ENCODE measurements at regions not wholly inside any gene's neighbourhood (a gene's known extent, or its start where the extent isn't known, plus 50 kb on each side); places are given as distances from the start of the nearest gene placed in this dataset.

DNA sequence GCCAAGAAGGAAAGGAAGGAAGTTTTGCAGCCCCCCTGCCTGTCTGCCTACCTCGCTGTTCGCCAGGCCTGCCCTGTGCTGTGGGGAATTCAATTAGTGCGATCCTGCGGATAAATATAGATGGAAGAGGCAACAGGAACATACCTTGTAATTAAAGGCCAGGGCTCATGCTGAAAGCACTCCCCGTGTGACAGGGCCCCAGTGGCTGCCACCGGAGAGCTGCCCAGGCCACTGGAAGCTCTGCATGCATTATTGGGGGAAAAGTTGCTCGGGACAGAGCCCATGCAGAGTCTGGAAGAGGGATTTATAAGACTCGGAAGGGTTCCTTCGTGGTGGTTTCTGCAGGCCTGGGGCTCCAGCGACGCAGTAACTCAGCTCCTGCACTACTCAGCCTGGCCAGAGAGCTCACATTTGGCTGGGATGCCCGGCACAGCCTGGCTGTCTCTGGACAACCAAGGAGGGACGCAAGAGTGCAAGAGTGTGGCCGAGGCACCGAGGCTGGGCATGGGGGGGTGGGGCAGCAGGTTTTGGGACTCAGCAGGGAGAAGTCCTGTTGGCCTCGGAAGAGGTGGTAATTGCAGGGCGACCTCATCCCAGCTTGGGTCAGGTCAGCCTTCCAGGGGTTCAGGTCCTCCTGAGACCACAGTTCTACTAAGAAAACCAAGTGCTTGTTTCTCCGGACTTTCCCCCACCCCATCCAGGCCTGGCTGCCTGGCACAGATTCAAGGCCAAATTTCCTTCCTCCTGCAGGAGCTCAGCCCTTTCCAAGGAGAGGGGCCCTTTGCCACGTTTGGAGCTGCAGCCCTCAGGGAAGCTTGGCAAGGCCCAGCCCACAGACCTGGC lies 68.1 kb upstream of the GGTA1 start:
- CTCF ChIA-PET, result interaction anchor here (0.5 kb wide), 1 partner anchor 703 kb away, joined by 3 read pairs; no protein-coding TSS in a partner anchor
- no peak for DNase-seq
- Histone ChIP-seq H2AFZ (no peak overlapping the region), H3K27me3 (ENCODE audit: insufficient read depth, low read depth) (no peaks in the 10 kb centered on the region; the same call in 1 of the 2 replicates), H3K79me2 (ENCODE audit: low read depth) (no peaks in the 10 kb centered on the region), H3K4me3 (no peak overlapping the region), H3K4me1 (replicated peaks; ENCODE audit: insufficient read depth) (peaks cover 15% of the 10 kb centered on the region), H3K36me3 (ENCODE audit: low read depth) (no peaks in the 10 kb centered on the region), H3K9me3 (ENCODE audit: insufficient read depth, low read depth) (no peaks in the 10 kb centered on the region), H3K9me2 (ENCODE audit: insufficient read depth) (no peaks in the 10 kb centered on the region), H3F3A (ENCODE audit: insufficient read depth, low read depth) (peaks cover 25% of the 10 kb centered on the region), H3K4me2 (no peak overlapping the region), H4K20me1 (ENCODE audit: insufficient read depth) (no peaks in the 10 kb centered on the region), H3K27ac (no peak overlapping the region)
- BruUV-seq (replicated peaks), result no TSS peak
- POLR2A ChIA-PET (ENCODE audit: unreplicated experiment), result interaction anchor here (0.8 kb wide), 1 partner anchor 380 kb away, joined by 7 read pairs; no protein-coding TSS in a partner anchor
- intact Hi-C loops (cut with micrococcal nuclease; ENCODE audit: unreplicated experiment), result no loop called here
- TF ChIP-seq CTCF (conservative IDR thresholded peaks at IDR 0.05), result no peak
- TF ChIP-seq EZH2 (IDR thresholded peaks at IDR 0.05; ENCODE audit: low read depth), result no peak

DNA sequence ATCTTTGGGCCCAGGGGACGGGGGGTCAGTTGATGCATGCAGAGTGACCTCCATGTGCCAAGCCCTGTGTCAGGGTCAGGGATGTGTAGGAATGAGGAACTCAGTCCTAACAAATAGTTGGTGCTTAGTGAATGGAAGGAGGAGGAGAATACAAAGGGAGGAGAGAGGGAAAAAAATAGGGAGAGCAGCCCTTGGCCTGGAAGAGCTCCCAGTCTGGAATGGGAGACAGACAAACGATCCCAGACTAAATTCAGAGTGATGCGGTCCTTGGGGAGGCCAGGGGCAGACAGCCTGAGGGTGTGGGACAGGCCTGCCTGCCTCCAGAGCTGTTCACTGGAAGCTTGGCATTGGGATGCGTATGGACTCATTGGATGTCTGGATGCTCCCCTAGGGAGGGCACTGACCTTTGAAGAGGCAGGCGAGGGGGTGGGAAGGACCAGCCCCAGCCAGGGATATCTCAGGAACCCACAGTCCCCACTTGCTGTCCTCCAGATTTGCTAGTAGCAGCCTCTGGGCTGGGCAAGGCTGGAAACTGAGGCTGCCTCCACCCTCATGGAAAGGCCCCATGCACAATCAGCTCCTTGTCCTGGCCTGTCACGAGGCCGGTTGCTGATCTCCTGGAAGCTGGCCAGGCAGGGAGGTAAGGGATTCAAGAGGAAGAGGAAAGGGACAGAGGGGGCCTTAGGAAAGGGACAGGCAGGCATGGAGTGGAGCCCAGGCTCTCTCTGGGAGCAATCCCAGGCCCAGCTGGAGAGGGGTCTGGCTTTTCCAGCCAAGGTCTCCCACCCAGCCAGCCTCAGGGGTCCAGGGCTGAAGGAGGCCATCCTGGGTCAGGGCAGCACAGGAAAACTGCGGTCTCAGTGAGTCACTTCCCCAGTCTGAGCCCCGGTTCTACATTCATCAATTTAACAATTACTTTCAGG lies 69.0 kb upstream of the GGTA1 start:
- intact Hi-C loops (cut with micrococcal nuclease; ENCODE audit: unreplicated experiment), result no loop called here
- CTCF ChIA-PET, result no interaction called here
- TF ChIP-seq EZH2 (IDR thresholded peaks at IDR 0.05; ENCODE audit: low read depth), result no peak
- TF ChIP-seq CTCF (conservative IDR thresholded peaks at IDR 0.05), result no peak
- Histone ChIP-seq H3K4me2 (no peak overlapping the region), H4K20me1 (ENCODE audit: insufficient read depth) (no peaks in the 10 kb centered on the region), H3K79me2 (ENCODE audit: low read depth) (no peaks in the 10 kb centered on the region), H2AFZ (no peak overlapping the region), H3F3A (ENCODE audit: insufficient read depth, low read depth) (peaks cover 20% of the 10 kb centered on the region), H3K36me3 (ENCODE audit: low read depth) (no peaks in the 10 kb centered on the region), H3K27me3 (ENCODE audit: insufficient read depth, low read depth) (no peaks in the 10 kb centered on the region; the same call in 1 of the 2 replicates), H3K9me3 (ENCODE audit: insufficient read depth, low read depth) (no peaks in the 10 kb centered on the region), H3K27ac (no peak overlapping the region), H3K4me3 (no peak overlapping the region), H3K4me1 (replicated peaks; ENCODE audit: insufficient read depth) (peaks cover 15% of the 10 kb centered on the region), H3K9me2 (ENCODE audit: insufficient read depth) (no peaks in the 10 kb centered on the region)
- DNase-seq, result no peak
- no TSS peak for BruUV-seq (replicated peaks)
- POLR2A ChIA-PET (ENCODE audit: unreplicated experiment), result no interaction called here

GRCh38 chr9:121569266-121569648 lies 69.6 kb upstream of the GGTA1 start:
- Histone ChIP-seq H3K27ac (no peak overlapping the region), H3K27me3 (ENCODE audit: insufficient read depth, low read depth) (no peaks in the 10 kb centered on the region; the same call in 1 of the 2 replicates), H3K79me2 (ENCODE audit: low read depth) (no peaks in the 10 kb centered on the region), H3F3A (ENCODE audit: insufficient read depth, low read depth) (peaks cover 16% of the 10 kb centered on the region), H3K9me2 (ENCODE audit: insufficient read depth) (no peaks in the 10 kb centered on the region), H4K20me1 (ENCODE audit: insufficient read depth) (no peaks in the 10 kb centered on the region), H3K9me3 (ENCODE audit: insufficient read depth, low read depth) (no peaks in the 10 kb centered on the region), H3K4me1 (replicated peaks; ENCODE audit: insufficient read depth) (peaks cover 14% of the 10 kb centered on the region), H3K4me3 (no peak overlapping the region), H3K4me2 (no peak overlapping the region), H3K36me3 (ENCODE audit: low read depth) (no peaks in the 10 kb centered on the region), H2AFZ (no peak overlapping the region)
- no TSS peak for BruUV-seq (replicated peaks)
- ChIA-PET POLR2A (ENCODE audit: unreplicated experiment) (no interaction called here), CTCF (no interaction called here)
- intact Hi-C loops (cut with micrococcal nuclease; ENCODE audit: unreplicated experiment), result no loop called here
- no peak for DNase-seq
- no peak for TF ChIP-seq CTCF (conservative IDR thresholded peaks at IDR 0.05)

All from PC-9 (cell line).